ENCODE measurements at regions not wholly inside any gene's neighbourhood (a gene's known extent, or its start where the extent isn't known, plus 50 kb on each side); places are given as distances from the start of the nearest gene placed in this dataset.

GRCh38 chr5:101153526-101153925 lies 250.4 kb upstream of the ST8SIA4 start (continued):
- TF ChIP-seq CHD7 (IDR thresholded peaks at IDR 0.05; ENCODE audit: insufficient replicate concordance, low read length): no peak
- no peak for TF ChIP-seq CREB1 (IDR thresholded peaks at IDR 0.05)
- no peak for TF ChIP-seq CBX5 (IDR thresholded peaks at IDR 0.05; ENCODE audit: low read depth, low read length)
- no peak for TF ChIP-seq GABPA (IDR thresholded peaks at IDR 0.05; ENCODE audit: borderline replicate concordance, insufficient read depth, low read length)
- TF ChIP-seq EZH2 (IDR thresholded peaks at IDR 0.05; ENCODE audit: low read depth, low read length, severe bottlenecking): no peak
- no peak for TF ChIP-seq SRF (IDR thresholded peaks at IDR 0.05; ENCODE audit: low read depth, low read length)
- TF ChIP-seq E2F6 (IDR thresholded peaks at IDR 0.05): no peak
- TF ChIP-seq CTBP2 (IDR thresholded peaks at IDR 0.05; ENCODE audit: borderline replicate concordance, insufficient read depth, insufficient read length, low read length): no peak
- TF ChIP-seq POLR2A (IDR thresholded peaks at IDR 0.05; ENCODE audit: control extremely low read depth in 1 of 2, low read depth in 2 of 2, low read length in 2 of 2): no peak
- no peak for TF ChIP-seq RAD21 (IDR thresholded peaks at IDR 0.05 in 1 of 2, conservative IDR thresholded peaks at IDR 0.05 in 1 of 2; ENCODE audit: low read depth in 2 of 2, low read length in 2 of 2)

Measured in H1 (cell line).